KMS-11 (cell line): ENCODE measurements at regions not wholly inside any gene's neighbourhood (a gene's known extent, or its start where the extent isn't known, plus 50 kb on each side); places are given as distances from the start of the nearest gene placed in this dataset.

Experiments used
- H2AFZ ChIP-seq: fragments of 200-600 bp; sonication (generic); 2 replicates; pipeline ENCODE4 v1.6.1; 2016; ENCODE audit warnings: antibody characterized with exemption, mixed run types, low read depth
- H3K27ac ChIP-seq: fragments of 200-600 bp; sonication (generic); 2 replicates; pipeline ENCODE4 v1.6.1; 2016; ENCODE audit warnings: mild to moderate bottlenecking, mixed run types
- H3K27me3 ChIP-seq: fragments of 200-600 bp; sonication (generic); 2 replicates; pipeline ENCODE4 v1.6.1; 2017; ENCODE audit warnings: mild to moderate bottlenecking, low read depth, mixed run types, moderate library complexity; ENCODE audit not compliant: insufficient read depth
- H3K36me3 ChIP-seq: fragments of 200-600 bp; sonication (generic); 2 replicates; pipeline ENCODE4 v1.6.1; 2017; ENCODE audit warnings: mild to moderate bottlenecking, mixed run types; ENCODE audit not compliant: insufficient read depth
- H3K4me1 ChIP-seq: fragments of 200-600 bp; sonication (generic); 2 replicates; pipeline ENCODE4 v1.6.1; 2016; ENCODE audit warnings: mild to moderate bottlenecking, low read depth, mixed run types; ENCODE audit not compliant: poor library complexity, severe bottlenecking
- H3K4me2 ChIP-seq: fragments of 200-600 bp; sonication (generic); 2 replicates; pipeline ENCODE4 v1.7.0; 2016; ENCODE audit warnings: mild to moderate bottlenecking, mixed run types
- H3K4me3 ChIP-seq: fragments of 200-600 bp; sonication (generic); IDR thresholded peaks from 2 replicates; pipeline ENCODE4 v1.6.1; 2017; ENCODE audit warnings: low read depth, low read length, mixed read lengths; ENCODE audit not compliant: insufficient read depth
- H3K79me2 ChIP-seq: fragments of 200-600 bp; sonication (generic); 2 replicates; pipeline ENCODE4 v1.6.1; 2016; ENCODE audit warnings: low read depth, mixed run types; ENCODE audit not compliant: insufficient read depth
- H3K9ac ChIP-seq: fragments of 200-600 bp; sonication (generic); 2 replicates; pipeline ENCODE4 v1.6.1; 2016; ENCODE audit warnings: mild to moderate bottlenecking, mixed run types
- H4K20me1 ChIP-seq: fragments of 200-600 bp; sonication (generic); 2 replicates; pipeline ENCODE4 v1.6.1; 2016; ENCODE audit warnings: mild to moderate bottlenecking, mixed run types; ENCODE audit not compliant: insufficient read depth
- CTCF ChIP-seq: fragments of 200-600 bp; sonication (generic); conservative IDR thresholded peaks from 2 replicates; pipeline ENCODE4 v1.6.1; 2017; ENCODE audit warnings: low read depth, mild to moderate bottlenecking, antibody characterized with exemption, low read length, moderate library complexity, mixed read lengths

GRCh38 chr18:42417189-42417588, 462.2 kb downstream of the PIK3C3 start:
- H3K4me3 ChIP-seq, result no peak overlapping the region
- no peak overlapping the region for H3K27ac ChIP-seq
- H3K36me3 ChIP-seq, result no peaks in the 10 kb centered on the region
- no peak overlapping the region for H2AFZ ChIP-seq
- no peak overlapping the region for H3K4me2 ChIP-seq
- no peak overlapping the region for H3K9ac ChIP-seq
- H3K4me1 ChIP-seq, result no peaks in the 10 kb centered on the region
- no peak for TF ChIP-seq CTCF
- no peaks in the 10 kb centered on the region for H3K79me2 ChIP-seq
- H4K20me1 ChIP-seq, result no peaks in the 10 kb centered on the region
- H3K27me3 ChIP-seq, result no peaks in the 10 kb centered on the region

GRCh38 chr18:42418121-42418520, 463.1 kb downstream of the PIK3C3 start:
- no peaks in the 10 kb centered on the region for H3K79me2 ChIP-seq
- no peaks in the 10 kb centered on the region for H3K4me1 ChIP-seq
- no peak overlapping the region for H3K4me2 ChIP-seq
- H3K36me3 ChIP-seq, result no peaks in the 10 kb centered on the region
- H4K20me1 ChIP-seq, result no peaks in the 10 kb centered on the region
- TF ChIP-seq CTCF, result no peak
- no peak overlapping the region for H3K9ac ChIP-seq
- no peaks in the 10 kb centered on the region for H3K27me3 ChIP-seq
- no peak overlapping the region for H2AFZ ChIP-seq
- no peak overlapping the region for H3K4me3 ChIP-seq
- H3K27ac ChIP-seq, result no peak overlapping the region

- Histone ChIP-seq H4K20me1 (no peaks in the 10 kb centered on the region), H2AFZ (no peak overlapping the region), H3K4me3 (no peak overlapping the region), H3K27ac (no peak overlapping the region), H3K9ac (no peak overlapping the region), H3K4me1 (no peaks in the 10 kb centered on the region), H3K27me3 (no peaks in the 10 kb centered on the region), H3K79me2 (no peaks in the 10 kb centered on the region), H3K36me3 (no peaks in the 10 kb centered on the region), H3K4me2 (no peak overlapping the region)
- TF ChIP-seq CTCF, result no peak
Measured at GRCh38 chr18:42425025-42425424, 470.0 kb downstream of the PIK3C3 start.

GRCh38 chr18:42426496-42427015, 471.5 kb downstream of the PIK3C3 start:
- no peaks in the 10 kb centered on the region for H3K4me1 ChIP-seq
- H3K4me2 ChIP-seq, result no peak overlapping the region
- no peak overlapping the region for H3K4me3 ChIP-seq
- no peak overlapping the region for H3K9ac ChIP-seq
- no peaks in the 10 kb centered on the region for H4K20me1 ChIP-seq
- H3K27ac ChIP-seq, result no peak overlapping the region
- H3K27me3 ChIP-seq, result no peaks in the 10 kb centered on the region
- H3K79me2 ChIP-seq, result no peaks in the 10 kb centered on the region
- TF ChIP-seq CTCF, result no peak
- H3K36me3 ChIP-seq, result no peaks in the 10 kb centered on the region
- no peak overlapping the region for H2AFZ ChIP-seq
